GM19372 (cell line): ENCODE measurements at regions not wholly inside any gene's neighbourhood (a gene's known extent, or its start where the extent isn't known, plus 50 kb on each side); places are given as distances from the start of the nearest gene placed in this dataset.
"Not testable (repeated sequence)": the region's sequence is repeated elsewhere in the genome, so short reads cannot be mapped to it uniquely, and the experiment has no call there.

Source experiments
- ATAC-seq: cut with Tn5 transposase; IDR thresholded peaks from one replicate; pipeline ENCODE4 v1.9.1; 2021; ENCODE audit warnings: mild to moderate bottlenecking, low read depth, moderate library complexity; ENCODE audit not compliant: unreplicated experiment

DNA sequence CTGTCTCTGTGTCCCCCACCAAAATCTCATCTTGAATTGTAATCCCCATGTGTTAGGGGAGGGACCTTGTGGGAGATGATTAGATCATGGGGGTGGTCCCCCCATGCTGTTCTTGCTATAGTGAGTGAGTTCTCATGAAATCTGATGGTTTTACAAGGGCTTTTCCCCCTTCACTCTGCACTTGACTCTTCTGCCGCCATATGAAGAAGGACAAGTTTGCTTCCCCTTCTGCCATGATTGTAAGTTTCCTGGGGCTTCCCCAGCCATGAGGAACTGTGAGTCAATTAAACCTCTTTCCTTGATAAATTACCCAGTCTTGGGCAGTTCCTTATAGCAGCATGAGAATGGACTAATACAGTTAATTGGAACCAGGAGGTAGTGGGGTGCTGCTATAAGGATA is 137.1 kb upstream of the RAB4A start:
- no peak for ATAC-seq

DNA sequence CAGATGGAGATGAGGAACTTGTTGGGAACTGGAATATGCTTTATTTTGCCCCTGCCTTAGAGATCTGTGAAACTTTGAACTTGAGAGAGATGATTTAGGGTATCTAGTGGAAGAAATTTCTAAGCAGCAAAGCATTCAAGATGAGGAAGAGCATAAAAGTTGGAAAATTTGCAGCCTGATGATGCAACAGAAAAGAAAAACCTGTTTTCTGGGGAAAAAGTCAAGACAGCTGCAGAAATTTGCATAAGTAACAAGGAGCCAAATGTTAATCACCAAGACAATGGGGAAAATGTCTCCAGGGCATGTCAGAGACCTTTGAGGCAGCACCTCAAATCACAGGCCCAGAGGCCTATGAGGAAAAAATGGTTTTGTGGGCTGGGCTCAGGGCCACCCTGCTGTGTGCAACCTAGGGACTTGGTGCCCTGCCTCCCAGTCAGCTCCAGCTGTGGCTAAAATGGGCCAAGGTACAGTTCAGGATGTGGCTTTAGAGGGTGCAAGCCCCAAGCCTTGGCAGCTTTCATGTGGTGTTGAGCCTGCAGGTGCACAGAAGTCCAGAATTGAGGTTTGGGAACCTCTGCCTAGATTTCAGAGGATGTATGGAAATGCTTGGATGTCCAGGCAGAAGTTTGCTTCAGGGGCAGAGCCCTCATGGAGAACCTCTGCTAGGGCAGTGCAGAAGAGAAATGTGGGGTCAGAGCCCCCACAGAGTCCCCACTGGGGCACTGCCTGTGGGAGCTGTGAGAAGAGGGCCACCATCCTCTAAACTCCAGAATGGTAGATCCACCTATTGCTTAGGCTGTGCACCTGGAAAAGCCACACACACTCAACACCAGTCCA is 136.3 kb upstream of the RAB4A start:
- not testable (repeated sequence) for ATAC-seq

DNA sequence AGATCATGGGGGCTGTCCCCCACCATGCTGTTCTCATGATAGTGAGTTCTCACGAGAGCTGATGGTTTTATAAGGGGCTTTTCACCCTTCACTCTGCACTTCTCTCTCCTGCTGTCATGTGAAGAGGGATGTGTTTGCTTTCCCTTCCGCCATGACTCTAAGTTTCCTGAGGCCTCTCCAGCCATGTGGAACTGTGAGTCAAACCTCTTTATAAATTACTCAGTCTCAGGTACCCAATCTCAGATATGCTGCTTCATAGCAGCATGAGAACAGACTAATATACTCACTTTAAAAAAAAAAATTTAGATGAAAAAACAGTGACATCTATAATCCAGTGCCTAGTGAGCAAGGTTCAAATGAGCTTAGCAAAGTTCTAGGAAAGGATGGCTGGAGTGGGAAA is 135.1 kb upstream of the RAB4A start:
- no peak for ATAC-seq

DNA sequence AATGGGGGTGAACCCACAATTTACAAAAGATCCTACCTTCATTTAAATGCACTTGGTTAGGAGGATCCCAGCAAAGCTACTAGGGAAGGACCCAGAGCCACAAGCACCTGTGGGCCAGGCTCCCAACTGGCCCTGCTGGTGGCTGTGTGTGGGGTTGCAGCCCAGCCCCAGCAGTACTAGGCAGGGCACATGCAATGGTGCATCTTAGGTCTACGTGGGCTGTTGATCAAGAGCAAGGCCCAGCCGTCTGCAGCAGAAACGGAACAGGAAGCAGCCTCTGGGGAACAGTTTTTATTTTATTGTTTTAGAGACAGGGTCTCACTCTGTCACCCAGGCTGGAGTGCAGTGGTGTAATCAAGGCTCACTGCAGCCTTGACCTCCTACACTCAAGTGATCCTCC is 134.1 kb upstream of the RAB4A start:
- ATAC-seq: no peak

DNA sequence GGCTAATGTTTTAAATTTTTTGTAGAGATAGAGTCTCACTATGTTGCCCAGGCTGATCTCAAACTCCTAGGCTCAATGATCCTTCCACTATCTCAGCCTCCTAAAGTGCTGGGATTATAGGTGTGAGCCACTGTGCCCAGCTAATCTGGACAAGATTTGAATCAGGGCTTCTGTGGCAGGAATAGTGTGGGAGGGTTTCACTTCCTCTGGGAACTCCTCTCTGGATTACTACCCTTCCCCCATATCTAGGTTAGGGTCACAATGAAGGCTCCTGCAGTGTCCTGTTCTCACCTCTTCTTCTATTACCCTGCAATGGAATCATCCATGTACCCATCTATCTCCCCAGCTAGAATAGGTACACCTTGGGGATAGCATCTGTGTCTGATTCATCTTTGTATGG is 133.6 kb upstream of the RAB4A start:
- no peak for ATAC-seq

- no peak for ATAC-seq
These were observed 132.9 kb upstream of the RAB4A start for GRCh38 chr1:229138058-229138457.

DNA sequence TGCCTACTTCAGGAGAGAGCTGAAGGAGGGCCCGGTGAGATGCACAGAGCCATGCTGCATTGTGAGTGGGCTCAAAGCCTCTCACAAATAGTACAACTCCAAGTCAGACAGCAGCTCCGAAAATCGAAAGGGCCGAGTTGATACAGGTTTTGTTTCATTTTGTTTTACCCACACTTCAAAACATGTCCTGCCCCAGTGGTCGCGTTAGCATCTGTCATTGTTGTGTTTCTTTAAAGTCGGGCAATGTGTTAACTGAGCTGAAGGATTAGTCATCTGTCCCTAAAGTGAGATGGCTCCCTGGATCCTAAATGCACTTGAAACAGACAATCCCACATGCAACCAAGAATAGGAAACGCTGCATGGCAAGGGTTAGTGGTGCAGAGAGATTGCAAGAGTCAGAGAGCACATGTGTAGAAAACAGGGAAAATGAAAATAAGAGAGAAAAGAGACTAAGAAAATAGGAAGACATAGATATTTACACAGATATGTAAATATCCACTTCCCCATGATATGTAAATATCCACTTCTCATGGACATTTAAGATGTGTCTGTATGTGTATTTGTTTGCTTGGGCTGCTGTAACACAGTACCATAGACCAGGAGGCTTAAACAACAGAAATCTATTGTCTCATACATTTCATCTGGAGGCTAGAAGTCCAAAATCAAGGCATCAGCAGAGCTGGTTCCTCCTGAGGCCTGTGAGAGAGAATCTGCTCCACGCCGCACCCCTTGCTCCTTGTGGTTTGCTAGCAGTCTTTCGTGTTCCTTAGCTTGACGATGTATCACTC is 131.4 kb upstream of the RAB4A start:
- ATAC-seq: no peak

DNA sequence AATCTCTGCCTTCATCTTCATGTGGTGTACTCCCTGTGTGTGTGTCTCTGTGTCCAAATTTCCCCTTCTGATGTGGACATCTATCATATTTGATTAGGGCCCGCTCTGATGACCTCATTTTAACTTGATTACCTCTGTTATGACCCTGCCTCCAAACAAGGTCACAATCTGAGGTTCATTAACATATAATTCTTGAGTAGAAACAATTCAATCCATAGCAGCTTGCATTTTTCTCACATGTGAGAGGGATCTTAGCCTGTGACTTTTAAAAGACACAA is 130.9 kb upstream of the RAB4A start:
- no peak for ATAC-seq

DNA sequence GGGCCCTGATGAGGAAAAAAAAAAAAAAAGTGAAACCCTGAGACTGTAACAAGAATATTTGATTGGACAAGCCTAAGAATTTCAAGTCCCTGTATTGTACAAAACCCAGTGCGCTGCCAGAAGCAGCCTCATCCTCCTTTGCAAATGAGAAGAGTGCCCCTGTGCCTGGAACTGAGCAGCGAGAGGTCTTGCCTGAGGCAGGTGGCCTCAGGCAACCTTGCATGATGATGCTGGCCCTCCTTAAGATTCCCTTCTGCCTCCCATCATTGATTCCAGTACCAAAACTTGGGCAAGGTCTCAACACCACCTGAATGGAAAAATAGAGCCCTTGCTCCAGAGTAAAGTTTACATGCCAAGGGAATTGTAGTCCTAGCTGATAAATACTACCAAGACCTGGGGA is 129.6 kb upstream of the RAB4A start:
- no peak for ATAC-seq

DNA sequence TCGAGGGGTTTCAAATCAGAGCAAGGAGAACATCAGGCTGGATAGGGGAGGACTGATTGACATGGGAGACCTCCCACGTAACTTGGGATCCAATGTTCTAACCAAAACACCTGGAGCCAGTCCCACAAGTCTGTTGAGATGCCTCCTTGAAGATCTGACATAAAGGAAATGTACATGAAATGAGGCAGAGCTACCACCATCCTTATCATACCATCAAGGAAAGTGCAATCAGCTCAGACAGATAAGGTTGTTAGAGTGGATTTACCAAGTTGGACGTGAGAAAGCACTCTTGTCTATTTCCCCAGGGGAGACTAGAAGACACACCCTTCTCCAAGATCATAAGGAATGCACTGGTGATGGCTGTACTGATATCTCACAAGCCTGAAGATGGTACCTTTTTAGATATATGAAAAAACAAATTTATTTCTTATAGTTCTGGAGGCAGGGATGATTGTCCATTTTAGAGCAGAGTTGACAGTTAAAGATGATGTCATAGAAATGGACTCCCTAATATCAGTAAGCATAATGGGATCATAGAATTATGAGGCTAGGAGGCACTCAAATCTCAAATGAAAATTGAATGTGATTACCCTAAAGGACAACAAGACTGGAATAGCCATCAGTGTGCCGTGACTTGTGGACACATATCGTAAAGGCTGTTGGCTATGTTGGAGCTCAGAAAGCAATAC is 129.1 kb upstream of the RAB4A start:
- ATAC-seq: no peak

DNA sequence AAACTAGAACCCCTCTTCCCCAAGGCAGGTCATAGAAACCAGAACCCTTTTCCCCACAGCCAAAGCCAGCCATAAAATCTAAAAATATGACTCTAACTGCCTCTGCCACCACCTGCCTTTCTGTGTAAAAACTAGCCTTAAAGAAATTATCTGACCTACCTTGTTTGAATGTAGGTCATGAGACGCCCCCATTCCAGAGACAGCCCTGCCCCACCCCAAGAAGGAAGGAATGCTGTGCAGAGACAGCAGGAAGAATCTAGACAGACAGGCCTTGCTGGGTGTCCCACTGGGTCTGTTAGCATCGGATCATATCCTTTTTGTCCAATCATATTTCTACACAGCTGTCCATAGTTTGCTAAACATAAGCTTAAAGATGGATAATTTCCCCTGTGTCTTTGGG is 128.4 kb upstream of the RAB4A start:
- ATAC-seq: no peak

DNA sequence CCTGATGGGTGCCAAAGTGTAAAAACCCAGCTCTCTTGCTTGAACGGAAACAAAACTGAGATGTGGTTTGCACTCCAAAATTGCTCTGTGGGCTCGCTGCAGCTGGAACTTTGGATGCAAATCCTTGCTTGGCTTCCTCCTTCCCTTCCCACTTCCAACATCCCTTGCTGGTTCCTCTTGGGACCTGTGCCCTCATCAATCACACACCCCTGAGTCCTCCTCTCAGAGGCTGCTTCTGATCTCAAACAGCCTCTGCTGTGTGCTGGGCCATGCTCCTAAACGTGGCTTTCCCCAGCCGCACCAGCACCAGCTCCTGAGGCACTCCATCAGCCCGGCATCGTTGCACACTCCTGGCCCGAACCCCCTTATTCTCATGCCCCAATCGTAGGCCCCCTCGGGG is 124.3 kb upstream of the RAB4A start:
- ATAC-seq: no peak

- ATAC-seq: no peak
These were observed 123.8 kb upstream of the RAB4A start for GRCh38 chr1:229147072-229147471.

DNA sequence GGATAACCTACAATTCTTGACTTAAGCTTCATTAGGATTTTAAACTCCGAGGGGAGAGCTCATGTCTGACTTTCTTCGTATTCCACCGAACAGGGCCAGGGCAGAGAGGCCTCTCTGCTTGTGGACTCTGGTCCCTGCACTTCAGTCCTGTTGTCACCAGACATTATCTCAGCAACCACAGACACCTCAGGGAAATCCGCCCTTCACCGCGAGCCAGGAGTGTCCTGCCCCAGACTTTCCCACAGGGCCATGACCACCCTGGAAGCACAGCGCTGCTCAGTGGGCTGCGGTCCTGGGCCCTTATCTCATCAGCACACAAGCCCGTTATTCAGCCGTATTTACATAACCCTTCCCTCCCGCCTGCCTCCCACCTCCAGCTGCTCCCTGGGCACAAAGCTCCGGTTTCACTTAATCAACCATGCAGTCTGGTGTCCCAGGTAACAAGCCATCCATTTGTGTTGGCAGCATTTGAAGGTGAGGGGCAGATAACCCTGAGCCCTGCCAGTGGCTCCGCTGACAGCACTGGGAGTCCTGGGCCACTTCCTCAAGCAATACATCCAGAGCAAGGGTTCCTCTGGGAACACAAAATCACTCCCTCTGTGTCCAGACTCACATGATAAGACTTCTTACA is 122.8 kb upstream of the RAB4A start:
- no peak for ATAC-seq

GRCh38 chr1:229148743-229149142 is 122.2 kb upstream of the RAB4A start:
- ATAC-seq: no peak

DNA sequence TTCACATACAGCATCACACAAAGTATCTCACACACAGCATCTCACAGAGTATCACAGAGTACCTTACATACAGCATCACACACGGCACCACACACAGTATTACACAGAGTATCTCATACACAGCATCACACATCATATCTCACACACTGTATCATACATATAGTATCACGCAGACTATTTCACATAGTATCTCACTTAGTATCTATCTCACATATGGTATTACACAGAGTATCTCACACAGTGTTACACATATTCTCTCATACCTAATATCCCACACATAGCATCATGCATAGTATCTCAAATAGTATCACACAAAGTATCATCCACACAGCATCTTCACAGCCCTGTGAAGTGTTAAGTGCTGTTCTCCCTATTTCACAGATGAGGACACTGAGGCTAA is 121.5 kb upstream of the RAB4A start:
- ATAC-seq: no peak

DNA sequence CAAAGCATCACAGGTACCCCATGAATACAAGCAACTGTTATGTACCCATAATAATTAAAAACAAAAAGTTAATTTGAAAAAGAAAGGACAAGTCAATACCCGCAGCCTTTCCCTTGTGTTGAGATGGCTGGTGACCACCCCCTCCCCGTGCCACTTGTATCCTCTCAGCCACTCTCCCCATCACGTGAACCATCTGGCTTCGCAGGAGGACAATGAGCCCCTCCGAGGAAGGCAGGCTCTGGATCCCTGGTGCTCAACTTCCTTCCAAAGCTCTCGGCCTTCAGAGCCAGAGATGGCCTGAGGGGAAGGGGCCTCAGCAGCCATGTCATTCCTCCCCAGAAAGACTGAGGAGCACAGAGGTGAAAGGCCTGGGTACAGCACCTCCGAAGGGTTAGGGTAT is 120.4 kb upstream of the RAB4A start:
- no peak for ATAC-seq

- ATAC-seq: not testable (repeated sequence)
These were observed 119.5 kb upstream of the RAB4A start for GRCh38 chr1:229151412-229151811.

- no peak for ATAC-seq
These were observed 118.6 kb upstream of the RAB4A start for GRCh38 chr1:229152311-229152710.

DNA sequence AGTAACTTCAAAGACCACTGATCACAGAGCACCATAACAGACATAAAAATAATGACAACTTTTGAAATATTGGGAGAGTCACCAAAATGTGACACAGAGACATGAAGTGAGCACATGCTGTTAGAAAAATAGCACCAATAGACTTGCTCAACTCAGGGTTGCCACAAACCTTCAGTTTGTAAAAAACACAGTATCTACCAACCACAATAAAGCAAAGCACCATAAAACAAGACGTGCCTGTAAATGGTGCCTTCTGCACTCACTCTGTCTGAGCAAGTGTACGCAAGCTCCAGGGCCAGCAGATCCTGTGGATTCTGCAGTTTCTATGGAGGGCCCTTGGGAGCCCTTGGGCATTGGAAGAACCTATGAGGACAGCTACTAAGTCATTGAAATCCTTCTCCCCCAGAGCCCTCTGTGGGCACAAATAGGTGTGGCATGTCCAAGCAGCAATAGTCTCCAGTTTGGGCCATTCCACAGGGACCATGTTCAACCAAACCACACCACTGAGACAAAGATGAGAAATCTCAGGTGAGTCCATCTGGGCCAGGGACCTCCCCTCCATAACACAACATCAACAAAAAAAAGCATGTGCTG is 116.9 kb upstream of the RAB4A start:
- no peak for ATAC-seq

DNA sequence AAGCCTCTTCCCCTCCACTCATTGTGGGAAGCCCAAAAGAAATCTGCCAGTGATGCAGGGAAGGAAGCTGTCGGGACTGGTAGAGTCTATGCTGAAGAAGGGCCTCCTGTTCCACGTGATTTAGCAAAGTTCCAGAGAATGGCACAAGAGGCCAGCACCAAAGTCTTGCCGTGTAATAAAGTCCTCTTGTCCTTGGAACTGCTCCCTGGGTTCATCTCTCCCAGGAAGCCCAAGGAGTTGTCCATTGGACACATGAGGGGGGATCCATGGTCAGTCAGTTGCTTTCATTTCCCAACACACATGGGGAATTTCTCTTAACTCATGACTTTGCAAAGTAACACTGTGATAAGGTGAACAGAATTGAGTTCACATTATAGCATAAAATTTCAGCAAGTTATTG is 116.1 kb upstream of the RAB4A start:
- ATAC-seq: no peak
